CD4-positive, alpha-beta T cell treated with Interleukin-4 for 4 hours (primary cell): ENCODE measurements at regions not wholly inside any gene's neighbourhood (a gene's known extent, or its start where the extent isn't known, plus 50 kb on each side); places are given as distances from the start of the nearest gene placed in this dataset.
"Not testable (repeated sequence)": the region's sequence is repeated elsewhere in the genome, so short reads cannot be mapped to it uniquely, and the experiment has no call there.

ENCODE experiments used
- DNase-seq: peaks from one replicate; pipeline ENCODE4 v3.0.0-alpha.2; 2020

GRCh38 chr2:59191781-59192180, 950.7 kb upstream of the FANCL start:
- no peak for DNase-seq

- no peak for DNase-seq
Observed at GRCh38 chr2:59190518-59190917, 949.4 kb upstream of the FANCL start.

DNA sequence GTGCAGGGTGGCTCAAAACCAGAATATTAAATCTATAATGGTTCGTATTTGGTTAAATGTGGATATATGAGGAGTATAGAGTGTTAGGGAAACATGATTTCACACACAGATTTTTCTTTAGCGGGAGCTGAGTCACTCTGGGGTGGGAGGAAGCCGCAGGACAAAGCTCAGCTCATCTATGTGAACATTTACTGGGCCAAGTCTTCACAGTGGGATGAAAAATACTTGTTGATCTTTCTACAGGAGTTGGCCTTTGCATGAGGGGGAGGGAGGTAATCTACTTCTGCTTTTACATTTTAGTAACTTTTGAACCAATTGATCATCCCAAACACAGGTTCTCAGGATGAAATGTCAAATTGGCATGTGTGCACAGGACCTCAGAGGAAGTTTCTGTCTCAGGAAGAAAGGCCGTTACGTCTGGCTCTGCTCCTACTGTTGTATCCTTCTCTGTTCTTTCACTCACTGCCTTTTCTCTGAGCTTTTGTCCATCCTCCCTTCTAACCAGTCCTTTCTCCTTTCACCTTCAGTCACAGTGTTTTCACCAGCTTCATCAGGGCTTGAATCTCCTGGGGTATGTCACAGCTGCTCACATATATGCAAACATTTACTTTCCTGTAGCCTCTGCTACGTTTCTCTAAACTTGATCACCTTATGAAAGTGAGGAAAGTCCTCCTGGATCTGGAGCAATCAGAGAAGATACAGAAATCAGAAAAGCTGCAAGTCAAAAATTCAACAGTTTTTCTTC, 943.3 kb upstream of the FANCL start:
- DNase-seq = no peak

DNA sequence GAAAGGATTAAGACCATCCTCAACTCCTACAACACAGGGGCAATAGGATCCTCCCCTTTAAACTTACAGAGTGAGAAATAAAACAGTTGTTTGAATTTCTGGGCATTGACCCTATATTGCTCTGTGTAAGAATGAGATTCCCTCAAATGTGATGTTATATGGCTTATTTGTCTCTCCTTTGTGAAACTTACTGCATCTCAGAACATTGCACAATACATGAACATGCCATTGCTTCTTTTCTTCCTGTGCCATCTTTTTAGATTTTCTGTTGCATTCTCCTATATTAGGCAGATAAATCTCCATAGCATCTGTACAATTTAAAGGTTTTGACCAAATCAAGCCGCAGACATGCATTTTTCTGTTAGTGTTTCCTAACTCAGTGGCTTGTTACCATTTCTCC, 941.9 kb upstream of the FANCL start:
- no peak for DNase-seq

GRCh38 chr2:59182249-59182648, 941.1 kb upstream of the FANCL start:
- DNase-seq = no peak

DNA sequence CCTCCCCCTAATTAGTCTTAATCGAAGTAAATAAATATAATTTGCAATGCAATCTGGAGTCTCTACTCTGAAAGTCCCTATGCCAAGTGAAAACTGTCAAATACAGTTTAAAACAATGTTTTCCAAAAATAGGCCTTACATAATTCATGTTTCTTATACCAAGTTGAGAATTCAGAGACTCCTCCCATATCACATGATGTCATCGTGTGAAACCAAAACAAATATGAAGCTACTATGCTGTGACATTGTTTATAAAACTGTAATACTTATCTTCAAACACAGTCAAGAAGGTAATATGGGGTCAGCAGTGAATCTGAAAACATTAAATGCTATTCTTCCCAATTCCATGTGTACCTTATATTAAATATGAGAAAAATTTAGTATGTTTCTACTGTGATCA, 940.2 kb upstream of the FANCL start:
- DNase-seq = no peak

GRCh38 chr2:59180621-59181020, 939.5 kb upstream of the FANCL start:
- no peak for DNase-seq

DNA sequence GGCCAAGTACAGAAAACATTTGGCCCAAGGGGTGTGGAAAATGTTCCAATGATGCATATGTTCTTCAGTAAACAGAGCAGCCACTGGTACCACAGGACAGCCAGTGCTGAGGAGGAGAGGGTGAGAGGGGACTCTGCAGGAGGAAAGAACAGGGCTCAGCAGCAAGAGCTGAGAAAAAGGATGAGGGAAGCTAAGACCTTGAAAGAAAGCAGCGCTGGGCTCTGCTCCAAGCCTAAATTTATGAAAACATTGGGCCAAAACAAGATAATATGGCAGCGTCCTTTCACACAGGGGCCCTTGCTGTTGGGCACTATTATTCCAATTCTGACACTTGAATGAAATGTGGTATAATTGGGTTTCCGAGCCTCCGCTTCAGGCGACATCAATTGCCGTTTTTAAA, 939.0 kb upstream of the FANCL start:
- no peak for DNase-seq

GRCh38 chr2:59177748-59178147, 936.6 kb upstream of the FANCL start:
- DNase-seq = no peak

- DNase-seq = no peak
Observed at GRCh38 chr2:59176737-59177136, 935.6 kb upstream of the FANCL start.

GRCh38 chr2:59174536-59175243, 933.6 kb upstream of the FANCL start:
- DNase-seq = no peak

- no peak for DNase-seq
Observed at GRCh38 chr2:59173325-59173724, 932.2 kb upstream of the FANCL start.

DNA sequence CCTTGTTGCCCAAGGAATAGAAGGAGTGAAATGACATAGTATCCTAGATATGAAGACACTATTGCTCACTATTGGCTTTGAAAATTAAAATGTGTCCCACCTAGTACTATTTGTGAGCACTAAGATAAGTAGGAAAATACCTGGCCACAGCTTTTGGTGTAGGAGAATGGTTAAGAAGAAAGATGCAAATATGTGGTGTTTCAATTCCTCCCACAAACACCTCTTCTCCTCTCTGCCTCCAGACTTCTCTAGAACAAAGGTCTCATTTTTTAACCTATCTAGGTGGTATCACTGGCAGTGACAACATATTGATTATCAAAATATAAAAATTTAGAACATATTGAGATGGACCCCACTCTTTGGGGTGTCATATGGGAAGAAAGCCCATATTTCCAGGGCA, 929.9 kb upstream of the FANCL start:
- DNase-seq = no peak

DNA sequence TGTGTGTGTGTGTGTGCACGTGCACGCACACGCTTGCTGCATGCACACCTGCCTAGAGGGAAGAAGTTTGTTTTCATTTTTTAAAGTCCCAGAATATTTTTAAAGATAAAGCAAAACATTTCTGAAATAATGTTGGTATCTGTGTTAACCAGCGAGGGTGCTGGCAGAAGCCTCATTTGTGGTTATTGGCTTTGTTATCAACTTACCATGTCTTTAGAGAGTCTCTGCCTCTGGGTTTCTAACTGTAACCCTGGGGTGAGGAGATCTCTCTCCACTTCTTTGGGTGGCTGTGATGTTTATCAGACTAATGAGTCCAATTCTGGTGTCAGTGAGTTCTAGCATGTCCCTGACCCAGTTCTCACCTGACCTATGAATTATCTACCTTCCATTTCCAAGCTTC, 927.6 kb upstream of the FANCL start:
- no peak for DNase-seq

DNA sequence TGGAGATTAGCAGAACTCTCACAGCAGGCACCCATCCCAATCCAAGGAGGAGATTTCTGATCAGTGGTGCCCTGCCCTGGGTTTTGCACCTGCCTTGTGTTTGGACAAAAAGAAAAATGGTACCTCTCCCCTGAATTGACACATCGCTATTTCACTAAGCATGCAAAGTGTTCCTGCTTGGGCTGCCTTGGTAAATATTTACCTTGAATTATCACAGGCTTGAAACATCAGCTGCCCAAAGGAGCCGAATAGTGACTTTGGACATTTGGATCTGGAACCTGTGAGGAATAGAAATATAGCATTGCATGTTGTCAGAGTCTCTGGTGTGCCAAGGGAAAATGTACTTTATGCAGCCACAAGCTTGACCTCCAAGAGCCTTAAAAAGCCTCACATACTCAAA, 926.4 kb upstream of the FANCL start:
- no peak for DNase-seq

- not testable (repeated sequence) for DNase-seq
Observed at GRCh38 chr2:59157908-59158307, 916.8 kb upstream of the FANCL start.

GRCh38 chr2:59151805-59152204, 910.7 kb upstream of the FANCL start:
- DNase-seq = no peak

DNA sequence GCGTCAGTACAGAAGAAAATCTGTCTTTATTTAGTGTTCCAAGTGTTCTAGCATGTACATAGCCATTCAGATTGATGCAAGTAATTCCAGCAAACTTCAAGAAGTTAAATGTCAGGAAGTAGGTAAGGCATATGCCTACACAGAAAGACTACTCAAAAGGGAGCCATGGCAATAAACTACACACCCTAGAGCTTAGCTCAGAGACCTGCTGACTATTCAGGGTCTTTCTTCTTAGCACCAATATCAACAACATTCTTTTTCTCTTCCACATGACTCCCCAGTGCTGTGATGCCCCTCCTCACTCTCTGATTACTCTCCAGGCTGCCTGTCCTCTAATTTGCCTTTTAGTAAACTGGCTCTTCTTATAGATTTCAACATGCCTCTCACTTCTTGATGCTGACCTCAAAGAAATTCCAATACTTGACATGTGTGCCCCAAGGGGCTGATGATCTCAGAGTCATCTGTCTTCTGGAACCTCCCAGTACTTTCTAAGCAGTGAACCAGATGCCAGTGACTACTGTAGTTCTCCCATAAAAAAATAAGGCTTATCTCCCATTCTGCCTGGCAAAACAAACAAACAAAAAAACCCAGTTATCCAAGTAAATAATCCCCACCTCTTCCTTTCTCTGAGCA, 909.2 kb upstream of the FANCL start:
- no peak for DNase-seq

DNA sequence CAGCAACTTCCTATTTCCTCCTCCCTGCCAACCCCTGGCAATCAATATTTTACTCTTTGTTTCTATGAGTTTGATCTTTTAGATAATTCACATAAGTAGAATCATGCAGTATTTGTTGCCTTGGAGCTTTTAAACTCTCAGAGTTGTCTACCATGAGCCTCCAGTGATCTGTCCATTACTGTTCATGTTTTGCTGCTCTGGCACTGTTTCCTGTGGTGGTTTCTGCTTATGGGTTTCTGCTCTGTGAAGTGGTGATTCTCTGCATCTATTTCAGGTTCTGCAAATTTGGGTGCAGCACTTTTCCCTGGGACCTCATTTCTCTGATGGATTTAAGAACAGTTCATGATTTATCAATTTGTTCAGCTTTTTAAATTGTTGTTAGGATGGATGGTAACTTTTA, 908.1 kb upstream of the FANCL start:
- no peak for DNase-seq

DNA sequence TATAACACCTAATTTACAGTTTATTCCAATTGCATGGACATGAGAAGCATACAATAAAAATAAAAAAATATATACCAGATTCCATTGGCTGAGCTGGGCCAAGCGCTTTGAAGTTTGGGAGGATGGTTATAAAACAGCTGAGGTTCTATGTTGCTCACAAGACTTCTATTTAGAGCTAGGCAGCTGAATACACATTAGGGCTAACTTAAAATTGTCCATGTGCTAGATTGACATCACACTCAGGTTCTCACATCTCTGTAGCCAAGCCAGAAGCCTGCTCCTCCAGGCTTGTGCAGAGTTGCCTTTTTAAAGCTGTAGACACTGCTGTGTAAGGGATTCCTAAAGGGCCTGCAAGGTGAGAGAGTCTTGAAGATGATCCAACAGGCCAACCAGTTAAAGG, 871.1 kb upstream of the FANCL start:
- DNase-seq = no peak

GRCh38 chr2:59096973-59097372, 855.8 kb upstream of the FANCL start:
- no peak for DNase-seq

GRCh38 chr2:59093571-59093970, 852.4 kb upstream of the FANCL start:
- no peak for DNase-seq

DNA sequence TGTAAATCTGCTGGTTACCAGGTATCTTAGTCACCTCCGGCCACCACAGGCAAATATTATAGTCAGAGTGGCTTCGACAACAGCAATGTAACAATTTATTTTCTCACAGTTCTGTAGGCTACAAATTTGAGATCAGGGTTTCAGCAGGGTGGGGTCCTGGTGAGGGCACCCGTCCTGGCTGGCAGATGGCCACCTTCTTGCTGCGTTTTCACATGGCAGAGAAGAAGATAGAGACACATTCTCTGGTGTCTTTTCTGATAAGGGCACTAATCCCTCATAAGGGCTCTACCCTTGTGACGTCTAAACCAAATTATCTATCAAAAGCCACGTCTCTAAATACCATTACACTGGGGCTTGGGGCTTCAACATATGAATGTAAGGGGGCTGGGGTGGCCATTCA, 843.2 kb upstream of the FANCL start:
- no peak for DNase-seq

DNA sequence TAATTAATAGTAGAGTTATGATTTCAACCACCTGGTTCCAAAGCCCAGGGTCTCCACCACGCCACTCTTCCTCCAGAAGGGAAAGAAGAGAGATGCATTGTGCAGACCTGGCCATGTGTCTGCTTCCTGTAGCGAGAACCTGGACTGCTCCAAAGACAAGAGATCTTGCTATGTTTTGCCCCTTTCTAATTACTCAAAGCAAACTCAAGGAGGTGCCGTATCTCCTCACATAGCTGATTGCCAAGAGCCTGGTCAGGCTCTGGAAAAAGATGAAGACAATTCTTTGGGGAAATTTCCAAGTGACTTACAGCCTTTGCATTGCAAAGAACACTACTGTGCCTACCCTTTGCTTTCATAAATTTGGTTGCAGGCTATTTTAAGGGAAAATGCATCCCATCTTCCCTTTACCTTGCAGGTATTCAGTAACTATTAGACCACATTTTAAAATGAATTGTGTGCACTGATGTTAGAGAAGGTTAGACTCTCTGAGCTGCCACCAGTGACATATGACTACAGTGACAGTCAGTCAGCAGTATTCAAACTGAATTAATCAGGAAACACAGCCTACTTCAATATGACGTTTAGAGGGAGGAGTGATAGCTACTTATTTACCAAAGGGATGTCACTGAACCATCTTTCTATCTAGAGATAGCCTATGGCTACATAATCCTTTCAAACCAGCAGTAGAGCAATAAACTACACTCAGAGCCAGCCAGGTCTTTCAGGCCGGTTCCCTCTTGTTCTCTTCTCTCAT, 842.1 kb upstream of the FANCL start:
- DNase-seq = no peak
